Spleen (tissue), 11 donors: ENCODE measurements at regions not wholly inside any gene's neighbourhood (a gene's known extent, or its start where the extent isn't known, plus 50 kb on each side); places are given as distances from the start of the nearest gene placed in this dataset.

ENCODE experiments used
- DNase-seq: peaks from one replicate; pipeline ENCODE4 v3.0.0-alpha.2; 2020
- H3K27ac ChIP-seq, 8 donors: fragments of 200-600 bp; sonication (generic) in 7 of 8; 1 replicate in 4 of 8; 2 replicates in 4 of 8; pipeline versions ENCODE4 v1.5.0 to v1.8.0; 2016 to 2021; ENCODE audit warnings: inconsistent platforms in 4 of 8, mild to moderate bottlenecking in 4 of 8, moderate library complexity in 1 of 8
- H3K27me3 ChIP-seq, 7 donors: fragments of 200-600 bp; sonication (generic) in 6 of 7; replicated peaks in 1 of 7; 1 replicate in 4 of 7; 2 replicates in 3 of 7; pipeline versions ENCODE4 v1.5.0 to v1.8.0; 2016 to 2021; ENCODE audit warnings: inconsistent platforms in 3 of 7, mild to moderate bottlenecking in 1 of 7
- H3K36me3 ChIP-seq, 6 donors: fragments of 200-600 bp; sonication (generic) in 5 of 6; 1 replicate in 4 of 6; 2 replicates in 2 of 6; pipeline versions ENCODE4 v1.5.0 to v1.8.0; 2016 to 2021; ENCODE audit warnings: inconsistent platforms in 2 of 6
- H3K4me1 ChIP-seq, 6 donors: fragments of 200-600 bp; sonication (generic) in 5 of 6; 1 replicate in 3 of 6; 2 replicates in 3 of 6; pipeline versions ENCODE4 v1.5.0 to v1.8.0; 2016 to 2021; ENCODE audit warnings: inconsistent platforms in 3 of 6
- H3K4me3 ChIP-seq, 8 donors: fragments of 200-600 bp; sonication (generic) in 7 of 8; 1 replicate in 4 of 8; 2 replicates in 4 of 8; pipeline versions ENCODE4 v1.5.0 to v1.8.0; 2016 to 2021; ENCODE audit warnings: inconsistent platforms in 4 of 8, mild to moderate bottlenecking in 4 of 8, moderate library complexity in 2 of 8
- H3K9me3 ChIP-seq, 8 donors: fragments of 200-600 bp; sonication (generic) in 7 of 8; 1 replicate in 4 of 8; 2 replicates in 4 of 8; pipeline versions ENCODE4 v1.5.0 to v1.8.0; 2016 to 2021; ENCODE audit warnings: inconsistent platforms in 4 of 8
- POLR2A ChIP-seq, 3 donors: fragments of 450-650 bp; IDR thresholded peaks; one replicate each; pipeline ENCODE4 v1.5.1; 2017; ENCODE audit warnings: antibody characterized with exemption in 3 of 3, mild to moderate bottlenecking in 1 of 3
- POLR2AphosphoS5 ChIP-seq, 3 donors: sonication (generic); formaldehyde crosslinking; IDR thresholded peaks; one replicate each; pipeline ENCODE4 v1.5.1; 2017; ENCODE audit warnings: antibody characterized with exemption in 3 of 3
- WGBS, 5 donors: extraction: QIAGEN DNeasy Blood & Tissue Kit in 3 of 5; methylation state at CpG; one replicate each; pipeline versions ENCODE4 v1.1.5 to v1.1.7; 2013 to 2018; 5-methylcytosine and 5-hydroxymethylcytosine counted together
- intact Hi-C: fragments of 100-400 bp; cut with DNase I; formaldehyde crosslinking; loops from one replicate; pipeline ENCODE4 v1.15.0; 2023; ENCODE audit warnings: low total_unique reads
- TF ChIP-seq, protein P1 (sequence below), 11 experiments: fragments of 200-600 bp in 7 of 11; fragments of 450-650 bp in 4 of 11; sonication (generic) in 4 of 11; IDR thresholded peaks in 8 of 11; conservative IDR thresholded peaks in 3 of 11; 1 replicate in 7 of 11; 2 replicates in 4 of 11; pipeline versions ENCODE4 v1.4.0 to v1.8.0; 2016 to 2021; ENCODE audit warnings: antibody characterized with exemption in 11 of 11, inconsistent platforms in 4 of 11, mild to moderate bottlenecking in 1 of 11
- donor health status: healthy with polysubstance abuse.
- donor health status: DM: no; HTN: no; CAD: no; lungs with moderate emphysema.
- donor health status: DM: no; HTN: no; CAD: no.
- donor health status: Bipolar disorder and iron deficiency.
- donor health status: healthy.
- donor health status: DM: no; HTN: no; CAD: no.
- donor health status: DM: yes; HTN: yes; CAD: no.

- Histone ChIP-seq H3K4me1 (peaks cover 14 to 53% (median 35%) of the 10 kb centered on the region in 6 donors), H3K9me3 (no peaks in the 10 kb centered on the region), H3K4me3 (no peak overlapping the region), H3K27me3 (no peaks in the 10 kb centered on the region), H3K36me3 (no peaks in the 10 kb centered on the region), H3K27ac (peak overlapping the region in 3 of 8 donors; percentile 31 to 47 (median 31))
- DNase-seq, result no peak
- TF ChIP-seq POLR2AphosphoS5 (IDR thresholded peaks at IDR 0.05) (no peak), POLR2A (IDR thresholded peaks at IDR 0.05) (no peak)
- TF ChIP-seq, protein P1, sequence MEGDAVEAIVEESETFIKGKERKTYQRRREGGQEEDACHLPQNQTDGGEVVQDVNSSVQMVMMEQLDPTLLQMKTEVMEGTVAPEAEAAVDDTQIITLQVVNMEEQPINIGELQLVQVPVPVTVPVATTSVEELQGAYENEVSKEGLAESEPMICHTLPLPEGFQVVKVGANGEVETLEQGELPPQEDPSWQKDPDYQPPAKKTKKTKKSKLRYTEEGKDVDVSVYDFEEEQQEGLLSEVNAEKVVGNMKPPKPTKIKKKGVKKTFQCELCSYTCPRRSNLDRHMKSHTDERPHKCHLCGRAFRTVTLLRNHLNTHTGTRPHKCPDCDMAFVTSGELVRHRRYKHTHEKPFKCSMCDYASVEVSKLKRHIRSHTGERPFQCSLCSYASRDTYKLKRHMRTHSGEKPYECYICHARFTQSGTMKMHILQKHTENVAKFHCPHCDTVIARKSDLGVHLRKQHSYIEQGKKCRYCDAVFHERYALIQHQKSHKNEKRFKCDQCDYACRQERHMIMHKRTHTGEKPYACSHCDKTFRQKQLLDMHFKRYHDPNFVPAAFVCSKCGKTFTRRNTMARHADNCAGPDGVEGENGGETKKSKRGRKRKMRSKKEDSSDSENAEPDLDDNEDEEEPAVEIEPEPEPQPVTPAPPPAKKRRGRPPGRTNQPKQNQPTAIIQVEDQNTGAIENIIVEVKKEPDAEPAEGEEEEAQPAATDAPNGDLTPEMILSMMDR (IDR thresholded peaks at IDR 0.05 in 8 of 11, conservative IDR thresholded peaks at IDR 0.05 in 3 of 11), result no peak
- intact Hi-C loops, result no loop called here
Observed at GRCh38 chr3:72348357-72348756, 499.9 kb downstream of the SHQ1 start.

DNA sequence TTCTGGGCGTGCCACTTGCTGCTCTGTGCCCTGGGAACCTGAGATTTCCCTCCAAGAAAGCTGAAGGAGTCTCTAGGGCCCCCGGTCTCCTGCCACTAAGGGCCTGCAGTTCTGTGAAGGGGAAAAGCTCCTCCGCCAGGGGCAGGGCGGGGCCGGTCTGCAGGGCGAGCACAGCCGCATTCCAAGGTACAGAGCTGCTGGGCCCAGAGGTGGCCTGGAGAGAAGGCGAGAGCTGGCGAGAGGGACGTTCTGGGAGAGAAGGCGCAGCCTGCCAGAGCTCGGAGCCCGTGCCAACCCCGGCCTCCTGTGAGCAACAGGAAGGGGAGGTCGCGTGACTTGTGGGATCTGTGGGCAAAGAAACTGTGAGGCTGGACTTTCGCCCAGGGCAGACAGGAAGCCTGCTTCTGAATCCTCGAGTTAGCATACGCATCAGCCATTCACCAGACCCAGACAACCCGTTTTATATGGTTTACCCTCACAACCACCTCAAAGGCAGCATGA, 500.4 kb downstream of the SHQ1 start:
- Histone ChIP-seq H3K4me3 (peak overlapping the region in 1 of 8 donors; percentile 19), H3K9me3 (no peaks in the 10 kb centered on the region), H3K36me3 (no peaks in the 10 kb centered on the region), H3K4me1 (peaks cover 14 to 53% (median 35%) of the 10 kb centered on the region in 6 donors), H3K27ac (peak overlapping the region in 5 of 8 donors; percentile 13 to 50 (median 31)), H3K27me3 (no peaks in the 10 kb centered on the region)
- 6 to 36% (median 10%) methylated on average over 19 to 20 of the region's 20 CpGs for WGBS, 5 donors
- intact Hi-C loops, result no loop called here
- TF ChIP-seq POLR2AphosphoS5 (IDR thresholded peaks at IDR 0.05), result peak; percentile 72 to 81 (median 81)
- TF ChIP-seq POLR2A (IDR thresholded peaks at IDR 0.05), result no peak
- TF ChIP-seq, protein P1 (IDR thresholded peaks at IDR 0.05 in 8 of 11, conservative IDR thresholded peaks at IDR 0.05 in 3 of 11), result peak in 2 of 11 experiments; percentile 11 to 12
- DNase-seq, result peak; percentile 92

DNA sequence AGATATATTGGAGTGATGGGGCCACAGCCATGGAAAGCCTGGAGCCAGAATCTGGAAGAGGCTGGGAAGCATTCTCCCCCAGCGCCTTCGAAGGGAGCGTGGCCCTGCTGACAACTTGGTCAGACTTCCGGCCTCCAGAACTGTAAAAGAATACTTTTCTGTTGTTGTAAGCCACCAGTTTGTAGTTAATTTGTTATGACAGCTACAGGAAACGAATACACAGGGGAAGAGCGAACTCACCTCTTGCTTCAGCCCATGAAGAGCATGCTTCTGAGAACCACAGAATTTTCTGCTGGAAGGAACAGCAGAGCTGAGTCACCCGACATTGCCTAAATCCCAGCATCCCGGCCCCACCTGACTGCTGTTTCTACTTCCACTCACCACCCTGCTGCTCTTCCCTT, 501.7 kb downstream of the SHQ1 start:
- TF ChIP-seq, protein P1 (IDR thresholded peaks at IDR 0.05 in 8 of 11, conservative IDR thresholded peaks at IDR 0.05 in 3 of 11), result no peak
- TF ChIP-seq POLR2A (IDR thresholded peaks at IDR 0.05) (no peak), POLR2AphosphoS5 (IDR thresholded peaks at IDR 0.05) (no peak)
- no peaks in the 10 kb centered on the region for H3K9me3 ChIP-seq
- H3K4me1 ChIP-seq, result peaks cover 14 to 53% (median 35%) of the 10 kb centered on the region in 6 donors
- H3K4me3 ChIP-seq, result no peak overlapping the region
- H3K27me3 ChIP-seq, result no peaks in the 10 kb centered on the region
- no peaks in the 10 kb centered on the region for H3K36me3 ChIP-seq
- peak overlapping the region in 2 of 8 donors; percentile 37 to 47 for H3K27ac ChIP-seq
- peak; percentile 49 for DNase-seq
- intact Hi-C loops, result no loop called here
- WGBS, 5 donors, result 28 to 63% (median 36%) methylated on average over 8 of the region's 8 CpGs

DNA sequence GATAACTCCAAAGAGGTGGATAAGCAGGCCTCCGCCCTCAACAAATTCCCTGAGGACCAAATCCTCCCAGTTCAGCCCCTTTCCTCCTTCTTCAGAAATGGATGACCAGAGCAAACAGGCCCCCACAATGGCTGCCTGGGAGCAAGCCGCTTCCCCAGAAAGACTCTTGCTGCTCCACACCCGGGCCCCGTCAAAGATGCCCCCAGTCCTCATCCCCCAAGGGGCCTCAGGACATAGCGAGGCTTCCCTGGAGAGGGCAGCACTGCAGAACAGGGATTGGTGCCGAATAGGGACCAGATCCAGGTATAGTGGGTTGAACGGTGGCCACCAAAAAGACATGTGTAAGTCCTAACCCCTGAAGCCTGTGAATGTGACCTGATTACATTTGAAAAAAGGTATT, 502.3 kb downstream of the SHQ1 start:
- peaks cover 14 to 53% (median 35%) of the 10 kb centered on the region in 6 donors for H3K4me1 ChIP-seq
- H3K27me3 ChIP-seq, result no peaks in the 10 kb centered on the region
- WGBS, 5 donors, result 77 to 94% (median 82%) methylated on average over 7 of the region's 7 CpGs
- peak; percentile 52 for DNase-seq
- TF ChIP-seq POLR2AphosphoS5 (IDR thresholded peaks at IDR 0.05) (no peak), POLR2A (IDR thresholded peaks at IDR 0.05) (no peak)
- TF ChIP-seq, protein P1 (IDR thresholded peaks at IDR 0.05 in 8 of 11, conservative IDR thresholded peaks at IDR 0.05 in 3 of 11), result no peak
- no peak overlapping the region for H3K4me3 ChIP-seq
- peak overlapping the region in 2 of 8 donors; percentile 37 to 47 for H3K27ac ChIP-seq
- intact Hi-C loops, result no loop called here
- H3K36me3 ChIP-seq, result no peaks in the 10 kb centered on the region
- no peaks in the 10 kb centered on the region for H3K9me3 ChIP-seq
